ENCODE measurements at regions not wholly inside any gene's neighbourhood (a gene's known extent, or its start where the extent isn't known, plus 50 kb on each side); places are given as distances from the start of the nearest gene placed in this dataset.

DNA sequence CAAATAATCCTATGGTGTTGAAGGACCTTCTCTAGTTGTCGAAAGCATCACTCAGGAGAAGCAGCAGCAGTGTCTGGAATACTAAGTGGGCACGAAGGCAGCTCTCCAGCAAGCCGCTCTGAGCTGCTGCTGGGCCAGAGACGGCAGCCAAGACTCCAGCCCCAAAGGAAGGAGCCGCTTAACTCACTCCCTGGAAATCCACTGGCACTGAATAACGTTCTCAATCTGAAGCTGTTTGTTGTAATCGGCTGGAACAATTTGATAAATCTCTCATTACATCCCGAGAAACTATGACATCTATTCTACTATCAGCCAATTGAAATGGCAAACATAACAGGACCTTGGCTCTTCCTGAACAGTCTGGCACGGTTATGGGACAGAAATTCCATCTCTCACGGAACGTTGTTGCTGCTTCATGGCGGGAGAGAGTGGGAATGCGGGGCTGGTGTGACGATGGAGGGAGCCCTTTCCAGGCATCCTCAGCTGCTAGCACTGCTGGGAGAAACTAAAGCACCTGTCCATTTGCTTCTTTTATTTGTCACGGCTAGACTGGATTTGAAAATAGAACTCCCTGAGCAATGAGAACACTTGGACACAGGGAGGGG lies 331.5 kb upstream of the RNF32 start:
- no peak for TF ChIP-seq EZH2phosphoT487 (IDR thresholded peaks at IDR 0.05; ENCODE audit: insufficient read depth, low read depth)
- no peak for TF ChIP-seq EZH2 (IDR thresholded peaks at IDR 0.05; ENCODE audit: insufficient read depth, poor library complexity, severe bottlenecking)

All from GM23248 (cell line).